ENCODE measurements at regions not wholly inside any gene's neighbourhood (a gene's known extent, or its start where the extent isn't known, plus 50 kb on each side); places are given as distances from the start of the nearest gene placed in this dataset.

DNA sequence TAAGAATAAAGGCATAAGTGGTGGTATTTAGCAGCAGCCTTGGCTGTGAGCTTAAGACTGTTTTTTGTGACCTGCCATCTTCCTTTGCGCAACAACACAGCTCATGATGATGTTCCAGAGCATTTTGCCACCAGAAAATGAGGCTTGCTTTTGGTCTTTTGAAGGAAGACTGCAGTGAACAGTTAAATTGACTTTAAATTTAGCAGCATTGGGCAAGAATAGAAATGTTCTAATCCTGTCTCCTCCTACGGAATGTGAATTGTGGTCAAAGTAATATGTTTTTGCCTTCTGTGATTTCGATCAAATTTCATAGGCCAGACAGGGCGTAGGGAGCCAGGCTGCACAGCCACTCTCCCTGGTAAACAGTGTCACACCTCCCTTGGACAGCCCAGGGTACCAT lies 460.7 kb upstream of the RASGRP1 start:
- no peaks in the 10 kb centered on the region for H3K27me3 Mint-ChIP-seq (ENCODE audit: insufficient read depth, unreplicated experiment)
- no peaks in the 10 kb centered on the region for H3K4me1 ChIP-seq
- intact Hi-C loops (cut with micrococcal nuclease; ENCODE audit: unreplicated experiment): no loop called here
- H3K36me3 Mint-ChIP-seq (ENCODE audit: insufficient read depth, unreplicated experiment): no peaks in the 10 kb centered on the region
- ChIA-PET CTCF (no interaction called here), POLR2A (no interaction called here)
- H3K36me3 ChIP-seq (ENCODE audit: control insufficient read depth, insufficient read depth, low read length): no peaks in the 10 kb centered on the region
- H3K9me3 ChIP-seq: no peaks in the 10 kb centered on the region
- no peaks in the 10 kb centered on the region for H3K9me3 Mint-ChIP-seq (ENCODE audit: unreplicated experiment)
- H3K4me1 Mint-ChIP-seq (ENCODE audit: low read depth, unreplicated experiment): no peaks in the 10 kb centered on the region
- TF ChIP-seq, protein P1, sequence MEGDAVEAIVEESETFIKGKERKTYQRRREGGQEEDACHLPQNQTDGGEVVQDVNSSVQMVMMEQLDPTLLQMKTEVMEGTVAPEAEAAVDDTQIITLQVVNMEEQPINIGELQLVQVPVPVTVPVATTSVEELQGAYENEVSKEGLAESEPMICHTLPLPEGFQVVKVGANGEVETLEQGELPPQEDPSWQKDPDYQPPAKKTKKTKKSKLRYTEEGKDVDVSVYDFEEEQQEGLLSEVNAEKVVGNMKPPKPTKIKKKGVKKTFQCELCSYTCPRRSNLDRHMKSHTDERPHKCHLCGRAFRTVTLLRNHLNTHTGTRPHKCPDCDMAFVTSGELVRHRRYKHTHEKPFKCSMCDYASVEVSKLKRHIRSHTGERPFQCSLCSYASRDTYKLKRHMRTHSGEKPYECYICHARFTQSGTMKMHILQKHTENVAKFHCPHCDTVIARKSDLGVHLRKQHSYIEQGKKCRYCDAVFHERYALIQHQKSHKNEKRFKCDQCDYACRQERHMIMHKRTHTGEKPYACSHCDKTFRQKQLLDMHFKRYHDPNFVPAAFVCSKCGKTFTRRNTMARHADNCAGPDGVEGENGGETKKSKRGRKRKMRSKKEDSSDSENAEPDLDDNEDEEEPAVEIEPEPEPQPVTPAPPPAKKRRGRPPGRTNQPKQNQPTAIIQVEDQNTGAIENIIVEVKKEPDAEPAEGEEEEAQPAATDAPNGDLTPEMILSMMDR (IDR thresholded peaks at IDR 0.05; ENCODE audit: insufficient read depth in 1 of 2, low read depth in 1 of 2, low read length in 1 of 2, severe bottlenecking in 1 of 2, unreplicated experiment in 1 of 2): no peak
- H3K4me3 ChIP-seq (ENCODE audit: low read depth, low read length): no peak overlapping the region
- DNase-seq: no peak
- BruUV-seq (replicated peaks): no TSS peak
- no peaks in the 10 kb centered on the region for H3K27me3 ChIP-seq (replicated peaks; ENCODE audit: control insufficient read depth, insufficient read depth, low read length)
- H3K4me3 Mint-ChIP-seq (ENCODE audit: unreplicated experiment): no peak overlapping the region
- no peak overlapping the region for H3K27ac Mint-ChIP-seq (ENCODE audit: unreplicated experiment)

DNA sequence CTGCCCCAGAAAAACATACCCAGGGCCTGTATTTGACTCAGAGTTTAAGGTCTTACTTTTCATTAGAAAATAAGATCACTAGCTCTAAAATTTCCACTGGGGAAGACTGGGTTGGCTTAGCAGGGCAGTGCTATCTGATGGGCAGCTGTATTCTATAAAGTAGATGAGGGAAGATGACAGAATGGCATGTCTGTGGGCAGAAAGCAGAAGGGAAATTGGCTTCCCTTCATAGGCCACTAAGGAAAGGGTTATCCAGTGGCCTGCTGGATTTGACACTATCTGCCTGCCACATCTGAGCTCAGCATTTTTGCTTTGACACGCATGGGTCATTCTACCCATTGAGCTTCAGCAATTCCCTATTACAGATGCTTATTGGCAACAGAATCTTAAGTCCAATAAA lies 461.3 kb upstream of the RASGRP1 start:
- Histone ChIP-seq H3K36me3 (ENCODE audit: control insufficient read depth, insufficient read depth, low read length) (no peaks in the 10 kb centered on the region), H3K9me3 (no peaks in the 10 kb centered on the region), H3K27me3 (replicated peaks; ENCODE audit: control insufficient read depth, insufficient read depth, low read length) (no peaks in the 10 kb centered on the region), H3K4me1 (no peaks in the 10 kb centered on the region), H3K4me3 (ENCODE audit: low read depth, low read length) (no peak overlapping the region)
- ChIA-PET CTCF (no interaction called here), POLR2A (no interaction called here)
- BruUV-seq (replicated peaks): no TSS peak
- Mint-ChIP-seq H3K9me3 (ENCODE audit: unreplicated experiment) (no peaks in the 10 kb centered on the region), H3K4me3 (ENCODE audit: unreplicated experiment) (no peak overlapping the region), H3K36me3 (ENCODE audit: insufficient read depth, unreplicated experiment) (no peaks in the 10 kb centered on the region), H3K4me1 (ENCODE audit: low read depth, unreplicated experiment) (no peaks in the 10 kb centered on the region), H3K27ac (ENCODE audit: unreplicated experiment) (no peak overlapping the region), H3K27me3 (ENCODE audit: insufficient read depth, unreplicated experiment) (no peaks in the 10 kb centered on the region)
- no peak for DNase-seq
- TF ChIP-seq, protein P1 (IDR thresholded peaks at IDR 0.05; ENCODE audit: insufficient read depth in 1 of 2, low read depth in 1 of 2, low read length in 1 of 2, severe bottlenecking in 1 of 2, unreplicated experiment in 1 of 2): no peak
- intact Hi-C loops (cut with micrococcal nuclease; ENCODE audit: unreplicated experiment): no loop called here

DNA sequence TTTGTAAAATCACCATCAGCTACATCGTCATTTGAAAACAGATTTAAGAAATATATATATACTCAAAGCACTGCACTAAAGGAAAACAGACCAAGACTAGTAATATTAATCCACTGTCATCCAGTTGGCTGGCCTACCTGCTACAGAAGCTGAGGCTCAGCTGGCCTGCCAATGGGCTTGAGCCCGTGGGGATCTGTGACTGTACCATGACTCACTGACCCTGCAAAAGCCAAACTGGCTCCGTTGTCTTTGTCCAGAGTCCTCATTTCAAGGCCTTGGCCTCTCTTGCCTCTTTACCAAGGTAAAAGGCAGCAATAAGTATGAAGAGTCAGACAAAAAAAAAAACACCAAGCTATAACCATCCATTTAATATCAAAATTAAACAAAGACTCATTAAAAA lies 463.5 kb upstream of the RASGRP1 start:
- Mint-ChIP-seq H3K4me3 (ENCODE audit: unreplicated experiment) (no peak overlapping the region), H3K9me3 (ENCODE audit: unreplicated experiment) (no peaks in the 10 kb centered on the region), H3K36me3 (ENCODE audit: insufficient read depth, unreplicated experiment) (no peaks in the 10 kb centered on the region), H3K27ac (ENCODE audit: unreplicated experiment) (no peak overlapping the region), H3K27me3 (ENCODE audit: insufficient read depth, unreplicated experiment) (no peaks in the 10 kb centered on the region), H3K4me1 (ENCODE audit: low read depth, unreplicated experiment) (no peaks in the 10 kb centered on the region)
- Histone ChIP-seq H3K27me3 (replicated peaks; ENCODE audit: control insufficient read depth, insufficient read depth, low read length) (no peaks in the 10 kb centered on the region), H3K9me3 (no peaks in the 10 kb centered on the region), H3K4me3 (ENCODE audit: low read depth, low read length) (no peak overlapping the region), H3K4me1 (no peaks in the 10 kb centered on the region), H3K36me3 (ENCODE audit: control insufficient read depth, insufficient read depth, low read length) (no peaks in the 10 kb centered on the region)
- CTCF ChIA-PET: no interaction called here
- POLR2A ChIA-PET: no interaction called here
- intact Hi-C loops (cut with micrococcal nuclease; ENCODE audit: unreplicated experiment): no loop called here
- no TSS peak for BruUV-seq (replicated peaks)
- no peak for DNase-seq
- TF ChIP-seq, protein P1 (IDR thresholded peaks at IDR 0.05; ENCODE audit: insufficient read depth in 1 of 2, low read depth in 1 of 2, low read length in 1 of 2, severe bottlenecking in 1 of 2, unreplicated experiment in 1 of 2): no peak

Data from Caco-2 (cell line).